ENCODE measurements at regions not wholly inside any gene's neighbourhood (a gene's known extent, or its start where the extent isn't known, plus 50 kb on each side); places are given as distances from the start of the nearest gene placed in this dataset.
"Not testable (repeated sequence)": the region's sequence is repeated elsewhere in the genome, so short reads cannot be mapped to it uniquely, and the experiment has no call there.

DNA sequence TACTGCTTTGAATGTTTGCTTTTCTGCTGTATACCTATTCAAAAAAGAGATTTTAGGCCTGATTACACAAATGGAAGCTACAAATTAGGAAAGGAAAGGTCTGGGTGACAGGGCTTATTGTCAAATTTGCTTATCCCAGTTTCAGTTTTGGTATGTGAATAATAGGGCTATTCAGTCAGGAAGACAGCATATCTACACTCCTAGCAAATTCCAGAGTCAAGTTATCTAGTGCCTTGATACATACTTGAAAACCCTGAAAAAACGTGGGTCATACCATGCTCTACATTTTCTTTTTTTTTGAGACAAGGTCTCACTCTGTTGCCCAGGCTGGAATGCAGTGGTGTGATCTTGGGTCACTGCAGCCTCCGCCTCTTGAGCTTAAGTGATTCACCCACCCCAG lies 59.2 kb upstream of the CCDC180 start:
- not testable (repeated sequence) for H3K4me3 ChIP-seq (ENCODE audit: low read depth, low read length); DNase-seq (ENCODE audit: low read depth)

DNA sequence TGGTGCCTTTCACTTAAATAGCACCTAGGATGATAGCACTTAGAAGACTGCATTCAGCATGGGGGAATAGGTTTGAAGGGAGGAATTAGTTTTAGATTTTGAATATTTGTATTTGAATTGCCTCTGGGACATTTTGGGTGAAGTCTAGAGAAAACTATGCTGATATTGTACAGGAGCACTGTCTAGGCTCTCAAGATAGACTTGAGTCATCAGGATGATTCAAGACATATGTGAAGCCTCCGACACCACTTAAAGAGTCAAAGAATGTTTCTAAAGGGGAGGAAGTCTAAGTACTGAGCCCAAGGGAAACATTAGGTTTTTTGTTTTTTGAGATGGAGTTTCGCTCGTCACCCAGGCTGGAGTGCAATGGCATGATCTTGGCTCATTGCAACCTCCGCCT lies 63.9 kb upstream of the CCDC180 start:
- no peak for DNase-seq (ENCODE audit: low read depth)
- TF ChIP-seq, protein P1, sequence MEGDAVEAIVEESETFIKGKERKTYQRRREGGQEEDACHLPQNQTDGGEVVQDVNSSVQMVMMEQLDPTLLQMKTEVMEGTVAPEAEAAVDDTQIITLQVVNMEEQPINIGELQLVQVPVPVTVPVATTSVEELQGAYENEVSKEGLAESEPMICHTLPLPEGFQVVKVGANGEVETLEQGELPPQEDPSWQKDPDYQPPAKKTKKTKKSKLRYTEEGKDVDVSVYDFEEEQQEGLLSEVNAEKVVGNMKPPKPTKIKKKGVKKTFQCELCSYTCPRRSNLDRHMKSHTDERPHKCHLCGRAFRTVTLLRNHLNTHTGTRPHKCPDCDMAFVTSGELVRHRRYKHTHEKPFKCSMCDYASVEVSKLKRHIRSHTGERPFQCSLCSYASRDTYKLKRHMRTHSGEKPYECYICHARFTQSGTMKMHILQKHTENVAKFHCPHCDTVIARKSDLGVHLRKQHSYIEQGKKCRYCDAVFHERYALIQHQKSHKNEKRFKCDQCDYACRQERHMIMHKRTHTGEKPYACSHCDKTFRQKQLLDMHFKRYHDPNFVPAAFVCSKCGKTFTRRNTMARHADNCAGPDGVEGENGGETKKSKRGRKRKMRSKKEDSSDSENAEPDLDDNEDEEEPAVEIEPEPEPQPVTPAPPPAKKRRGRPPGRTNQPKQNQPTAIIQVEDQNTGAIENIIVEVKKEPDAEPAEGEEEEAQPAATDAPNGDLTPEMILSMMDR (IDR thresholded peaks at IDR 0.05; ENCODE audit: insufficient read depth, low read depth, low read length, missing control alignments), result no peak
- H3K4me3 ChIP-seq (ENCODE audit: low read depth, low read length), result no peak overlapping the region

DNA sequence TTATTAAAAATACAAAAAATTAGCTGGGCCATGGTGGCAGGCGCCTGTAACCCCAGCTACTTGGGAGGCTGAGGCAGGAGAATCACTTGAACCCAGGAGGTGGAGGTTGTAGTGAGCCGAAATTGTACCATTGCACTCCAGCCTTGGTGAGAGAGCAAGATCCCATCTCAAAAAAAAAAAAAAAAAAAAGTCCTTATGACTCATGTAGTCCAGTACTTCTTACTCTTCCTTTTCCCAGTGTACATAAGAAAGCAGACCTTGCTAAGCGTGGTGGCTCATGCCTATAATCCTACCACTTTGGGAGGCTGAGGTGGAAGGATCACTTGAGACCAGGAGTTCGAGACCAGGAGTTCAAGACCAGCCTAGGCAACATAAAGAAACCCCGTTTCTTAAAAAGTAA lies 66.0 kb upstream of the CCDC180 start:
- not testable (repeated sequence) for DNase-seq (ENCODE audit: low read depth); H3K4me3 ChIP-seq (ENCODE audit: low read depth, low read length)

DNA sequence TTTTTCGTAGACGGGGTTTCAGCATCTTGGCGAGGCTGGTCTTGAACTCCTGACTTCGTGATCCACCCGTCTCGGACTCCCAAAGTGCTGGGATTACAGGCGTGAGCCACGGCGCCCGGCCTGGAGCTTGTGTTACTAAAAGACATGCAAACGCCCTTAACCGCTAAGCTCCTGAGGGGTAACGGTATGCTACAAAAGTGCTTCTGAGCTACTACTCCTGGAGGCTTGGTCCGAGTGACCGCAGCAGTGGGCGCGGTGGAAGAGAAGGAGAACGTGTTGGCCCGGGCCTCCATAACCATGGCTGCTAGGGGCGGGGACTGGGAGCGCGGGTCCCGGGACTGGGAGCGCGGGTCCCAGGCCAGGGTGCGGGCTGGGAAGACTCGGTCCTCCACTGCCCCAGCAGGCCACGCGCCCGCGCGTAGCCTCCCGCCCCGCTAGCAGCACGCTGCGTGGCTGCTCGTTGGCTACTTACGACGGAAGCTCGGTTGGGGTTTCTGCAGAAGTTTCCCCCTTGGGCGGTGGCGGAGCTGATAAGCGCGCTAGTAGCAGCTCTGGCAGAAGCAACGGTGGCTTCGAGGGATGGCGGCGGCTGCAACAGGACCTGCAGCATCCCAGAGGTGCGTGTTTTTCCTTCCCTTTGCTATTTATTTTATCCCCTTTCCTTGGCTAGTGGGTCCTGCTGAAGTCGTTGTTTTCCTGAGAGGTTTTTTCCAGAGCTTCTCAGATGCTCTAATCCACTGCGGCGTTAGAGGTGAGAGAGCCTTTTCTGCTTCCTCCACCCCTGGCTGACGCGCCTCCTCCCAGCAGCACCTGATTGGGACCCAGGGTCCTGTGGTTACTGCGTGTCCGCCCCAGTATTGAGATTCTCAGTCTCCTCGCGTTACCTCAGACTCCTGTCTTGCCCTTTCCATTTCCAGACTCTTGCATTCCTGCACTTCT lies 69.2 kb upstream of the CCDC180 start:
- TF ChIP-seq, protein P1 (IDR thresholded peaks at IDR 0.05; ENCODE audit: insufficient read depth, low read depth, low read length, missing control alignments), result no peak
- DNase-seq (ENCODE audit: low read depth), result peak; percentile 75
- H3K4me3 ChIP-seq (ENCODE audit: low read depth, low read length), result peak overlapping the region; percentile 42

DNA sequence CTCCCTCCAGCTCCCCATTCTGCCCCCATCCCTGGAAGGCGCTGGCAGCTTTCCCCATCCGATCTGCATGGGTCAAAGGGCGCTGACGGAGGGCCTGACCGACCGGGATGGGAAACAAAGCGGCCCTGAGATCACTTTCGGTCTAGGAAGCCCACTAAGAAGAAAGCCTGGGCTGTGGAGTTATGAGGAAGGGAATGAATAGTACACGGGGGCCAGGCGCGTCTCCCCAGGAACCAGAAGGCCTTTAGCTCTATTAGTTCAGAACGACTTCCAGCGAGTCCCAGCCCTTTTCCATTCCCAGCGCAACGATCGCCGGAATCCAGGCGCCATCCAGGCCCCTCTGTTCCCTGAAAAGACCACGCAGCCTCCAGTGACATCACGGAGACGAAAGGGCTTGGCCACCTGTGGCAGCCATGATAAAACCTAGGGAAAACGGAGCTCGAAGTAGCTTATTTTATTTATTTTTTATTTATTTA lies 70.1 kb upstream of the CCDC180 start:
- DNase-seq (ENCODE audit: low read depth), result no peak

DNA sequence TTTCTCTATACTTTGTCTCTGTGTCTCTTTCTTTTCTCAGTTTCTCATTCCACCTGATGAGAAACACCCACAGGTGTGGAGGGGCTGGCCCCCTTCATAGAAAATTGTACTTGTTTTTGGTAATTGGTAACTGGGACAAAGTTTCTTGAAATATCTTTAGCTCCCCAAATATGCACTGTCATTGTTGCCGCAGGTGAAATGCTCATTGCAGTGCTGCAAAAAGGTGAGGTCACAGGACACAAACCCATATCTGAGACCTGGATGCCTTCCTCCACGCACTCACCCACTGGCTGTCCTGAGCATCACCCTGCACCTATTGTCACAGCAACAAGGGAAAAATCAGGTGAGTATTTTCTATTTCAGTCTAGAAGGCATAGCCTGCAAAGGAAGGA lies 74.5 kb upstream of the CCDC180 start:
- not testable (repeated sequence) for H3K4me3 ChIP-seq (ENCODE audit: low read depth, low read length); DNase-seq (ENCODE audit: low read depth)

More for the DNA sequence above, 70.1 kb upstream of the CCDC180 start:
- TF ChIP-seq, protein P1 (IDR thresholded peaks at IDR 0.05; ENCODE audit: insufficient read depth, low read depth, low read length, missing control alignments), result no peak
- no peak overlapping the region for H3K4me3 ChIP-seq (ENCODE audit: low read depth, low read length)

DNA sequence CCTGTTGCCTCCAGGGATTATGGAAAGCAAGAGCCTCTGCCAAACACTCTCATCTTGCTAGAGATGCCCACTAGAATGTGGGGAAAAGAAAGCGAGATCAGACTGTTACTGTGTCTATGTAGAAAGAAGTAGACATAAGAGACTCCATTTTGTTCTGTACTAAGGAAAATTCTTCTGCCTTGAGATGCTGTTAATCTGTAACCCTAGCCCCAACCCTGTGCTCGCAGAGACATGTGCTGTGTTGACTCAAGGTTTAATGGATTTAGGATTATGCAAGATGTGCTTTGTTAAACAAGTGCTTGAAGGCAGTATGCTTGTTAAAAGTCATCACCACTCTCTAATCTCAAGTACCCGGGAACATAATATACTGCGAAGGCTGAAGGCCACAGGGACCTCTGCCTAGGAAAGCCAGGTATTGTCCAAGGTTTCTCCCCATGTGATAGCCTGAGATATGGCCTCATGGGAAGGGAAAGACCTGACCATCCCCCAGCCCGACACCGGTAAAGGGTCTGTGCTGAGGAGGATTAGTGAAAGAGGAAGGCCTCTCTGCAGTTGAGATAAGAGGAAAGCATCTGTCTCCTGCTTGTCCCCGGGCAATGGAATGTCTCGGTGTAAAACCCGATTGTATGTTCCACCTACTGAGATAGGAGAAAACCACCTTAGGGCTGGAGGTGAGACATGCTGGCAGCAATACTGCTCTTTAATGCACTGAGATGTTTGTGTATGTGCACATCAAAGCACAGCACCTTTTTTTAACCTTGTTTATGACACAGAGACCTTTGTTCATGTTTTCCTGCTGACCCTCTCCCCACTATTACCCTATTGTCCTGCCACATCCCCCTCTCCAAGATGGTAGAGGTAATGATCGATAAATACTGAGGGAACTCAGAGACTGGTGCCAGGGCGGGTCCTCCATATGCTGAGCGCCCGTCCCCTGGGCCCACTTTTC lies 75.1 kb upstream of the CCDC180 start:
- not testable (repeated sequence) for H3K4me3 ChIP-seq (ENCODE audit: low read depth, low read length); DNase-seq (ENCODE audit: low read depth)

DNA sequence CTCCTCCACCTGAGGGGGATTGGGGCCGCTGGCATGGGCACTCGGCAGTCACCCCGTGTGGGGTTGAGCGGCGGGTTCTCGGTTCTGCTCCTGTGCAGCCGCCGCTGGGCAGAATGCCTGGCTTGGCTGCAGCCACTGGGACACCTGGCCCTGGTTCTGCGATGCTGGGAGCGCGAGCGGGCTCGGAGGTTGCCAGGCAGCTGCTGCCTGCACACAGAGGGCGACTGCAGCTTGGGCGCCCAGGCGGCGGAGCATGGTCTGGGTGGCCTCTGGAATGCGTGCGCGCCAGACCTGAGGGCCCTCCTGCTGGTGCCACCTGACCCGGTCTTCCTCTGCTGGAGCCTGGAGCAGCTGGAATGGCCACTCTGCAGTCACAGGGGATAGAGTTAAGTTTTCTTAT lies 85.1 kb upstream of the CCDC180 start:
- H3K4me3 ChIP-seq (ENCODE audit: low read depth, low read length); DNase-seq (ENCODE audit: low read depth): not testable (repeated sequence)

DNA sequence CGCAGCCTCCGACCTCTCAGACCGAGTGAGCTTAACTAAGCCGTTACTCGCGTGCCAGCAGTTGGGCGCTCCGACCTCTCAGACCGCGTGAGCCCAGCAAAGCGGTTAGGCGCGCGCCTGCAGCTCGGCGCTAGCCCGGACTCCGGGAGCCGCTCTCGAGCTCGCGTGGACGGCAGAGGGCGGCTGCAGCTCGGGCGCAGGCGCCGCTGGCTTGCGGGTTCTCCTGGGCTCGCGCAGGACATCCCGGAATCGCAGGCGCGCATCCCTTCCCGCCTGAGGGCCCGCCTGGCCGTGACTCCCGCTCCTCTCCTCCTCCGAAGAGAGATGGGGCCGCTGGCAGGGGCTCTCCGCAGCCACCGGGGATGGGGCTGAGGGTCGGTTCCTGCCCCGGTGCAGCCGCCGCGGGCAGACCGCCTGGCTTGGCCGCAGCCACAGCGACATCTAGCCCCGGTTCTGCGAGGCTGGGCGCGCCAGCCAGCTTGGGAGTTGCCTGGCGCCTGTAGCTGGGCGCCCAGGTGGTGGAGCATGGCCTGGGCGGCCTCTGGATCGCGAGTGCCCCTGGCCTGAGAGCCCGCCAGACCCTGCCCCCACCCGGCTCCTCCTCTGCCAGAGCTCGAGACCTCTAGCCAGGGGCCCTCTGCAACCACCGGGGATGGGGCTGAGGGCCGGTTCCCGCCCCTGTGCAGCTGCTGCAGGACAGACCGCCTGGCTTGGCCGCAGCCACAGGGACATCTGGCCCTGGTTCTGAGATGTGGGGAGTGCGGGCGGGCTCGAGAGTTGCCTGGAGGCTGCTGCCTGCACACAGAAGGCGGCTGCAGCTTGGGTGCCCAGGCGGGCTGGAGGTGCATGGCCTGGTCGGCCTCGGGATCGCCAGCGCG lies 85.7 kb upstream of the CCDC180 start:
- peak; percentile 17 for DNase-seq (ENCODE audit: low read depth)
- not testable (repeated sequence) for H3K4me3 ChIP-seq (ENCODE audit: low read depth, low read length)

All from GM12865 (cell line).